ENCODE measurements at regions not wholly inside any gene's neighbourhood (a gene's known extent, or its start where the extent isn't known, plus 50 kb on each side); places are given as distances from the start of the nearest gene placed in this dataset.

GRCh38 chr12:59916988-59917387, 321.2 kb downstream of the SLC16A7 start:
- Histone ChIP-seq H3K4me3 (ENCODE audit: insufficient read depth, low read depth, low read length) (no peak overlapping the region), H3K4me1 (ENCODE audit: control insufficient read depth, insufficient read depth, low read length) (no peaks in the 10 kb centered on the region), H3K9me3 (ENCODE audit: control insufficient read depth, low read length) (no peaks in the 10 kb centered on the region), H3K36me3 (ENCODE audit: control insufficient read depth, insufficient read depth, low read length) (no peaks in the 10 kb centered on the region), H3K27me3 (ENCODE audit: control insufficient read depth, insufficient read depth, low read length, poor library complexity, severe bottlenecking) (no peaks in the 10 kb centered on the region), H3K27ac (ENCODE audit: insufficient read depth, low read depth, low read length, poor library complexity, severe bottlenecking) (no peak overlapping the region)

- Histone ChIP-seq H3K4me3 (ENCODE audit: insufficient read depth, low read depth, low read length) (no peak overlapping the region), H3K27ac (ENCODE audit: insufficient read depth, low read depth, low read length, poor library complexity, severe bottlenecking) (no peak overlapping the region), H3K9me3 (ENCODE audit: control insufficient read depth, low read length) (no peaks in the 10 kb centered on the region), H3K36me3 (ENCODE audit: control insufficient read depth, insufficient read depth, low read length) (no peaks in the 10 kb centered on the region), H3K4me1 (ENCODE audit: control insufficient read depth, insufficient read depth, low read length) (no peaks in the 10 kb centered on the region), H3K27me3 (ENCODE audit: control insufficient read depth, insufficient read depth, low read length, poor library complexity, severe bottlenecking) (no peaks in the 10 kb centered on the region)
- 67% methylated on average over 1 of the region's 1 CpG; no CpG with 5 or more reads in 1 of the 2 experiments for WGBS, 2 experiments
Observed at GRCh38 chr12:59927032-59927431, 331.2 kb downstream of the SLC16A7 start.

- WGBS, 2 experiments: 91 to 100% methylated on average over 1 of the region's 1 CpG
Observed at GRCh38 chr12:59928416-59928815, 332.6 kb downstream of the SLC16A7 start.

GRCh38 chr12:59929110-59929509, 333.3 kb downstream of the SLC16A7 start:
- H3K9me3 ChIP-seq (ENCODE audit: control insufficient read depth, low read length): no peaks in the 10 kb centered on the region

More at GRCh38 chr12:59928416-59928815, 332.6 kb downstream of the SLC16A7 start:
- Histone ChIP-seq H3K9me3 (ENCODE audit: control insufficient read depth, low read length) (no peaks in the 10 kb centered on the region), H3K27ac (ENCODE audit: insufficient read depth, low read depth, low read length, poor library complexity, severe bottlenecking) (no peak overlapping the region), H3K36me3 (ENCODE audit: control insufficient read depth, insufficient read depth, low read length) (no peaks in the 10 kb centered on the region), H3K4me3 (ENCODE audit: insufficient read depth, low read depth, low read length) (no peak overlapping the region), H3K27me3 (ENCODE audit: control insufficient read depth, insufficient read depth, low read length, poor library complexity, severe bottlenecking) (no peaks in the 10 kb centered on the region), H3K4me1 (ENCODE audit: control insufficient read depth, insufficient read depth, low read length) (no peaks in the 10 kb centered on the region)

GRCh38 chr12:59934486-59934885, 338.7 kb downstream of the SLC16A7 start:
- Histone ChIP-seq H3K36me3 (ENCODE audit: control insufficient read depth, insufficient read depth, low read length) (no peaks in the 10 kb centered on the region), H3K9me3 (ENCODE audit: control insufficient read depth, low read length) (no peaks in the 10 kb centered on the region), H3K4me1 (ENCODE audit: control insufficient read depth, insufficient read depth, low read length) (no peaks in the 10 kb centered on the region), H3K4me3 (ENCODE audit: insufficient read depth, low read depth, low read length) (no peak overlapping the region), H3K27ac (ENCODE audit: insufficient read depth, low read depth, low read length, poor library complexity, severe bottlenecking) (no peak overlapping the region), H3K27me3 (ENCODE audit: control insufficient read depth, insufficient read depth, low read length, poor library complexity, severe bottlenecking) (no peaks in the 10 kb centered on the region)
- WGBS, 2 experiments: 80 to 88% methylated on average over 1 of the region's 1 CpG

More at GRCh38 chr12:59929110-59929509, 333.3 kb downstream of the SLC16A7 start:
- Histone ChIP-seq H3K36me3 (ENCODE audit: control insufficient read depth, insufficient read depth, low read length) (no peaks in the 10 kb centered on the region), H3K27ac (ENCODE audit: insufficient read depth, low read depth, low read length, poor library complexity, severe bottlenecking) (no peak overlapping the region), H3K4me1 (ENCODE audit: control insufficient read depth, insufficient read depth, low read length) (no peaks in the 10 kb centered on the region), H3K27me3 (ENCODE audit: control insufficient read depth, insufficient read depth, low read length, poor library complexity, severe bottlenecking) (no peaks in the 10 kb centered on the region), H3K4me3 (ENCODE audit: insufficient read depth, low read depth, low read length) (no peak overlapping the region)
- WGBS, 2 experiments: 94 to 95% methylated on average over 2 of the region's 2 CpGs

- H3K27ac ChIP-seq (ENCODE audit: insufficient read depth, low read depth, low read length, poor library complexity, severe bottlenecking): no peak overlapping the region
- H3K4me3 ChIP-seq (ENCODE audit: insufficient read depth, low read depth, low read length): no peak overlapping the region
- no peaks in the 10 kb centered on the region for H3K36me3 ChIP-seq (ENCODE audit: control insufficient read depth, insufficient read depth, low read length)
- H3K27me3 ChIP-seq (ENCODE audit: control insufficient read depth, insufficient read depth, low read length, poor library complexity, severe bottlenecking): no peaks in the 10 kb centered on the region
- no peaks in the 10 kb centered on the region for H3K9me3 ChIP-seq (ENCODE audit: control insufficient read depth, low read length)
- WGBS, 2 experiments: 90 to 95% methylated on average over 2 of the region's 3 CpGs
- H3K4me1 ChIP-seq (ENCODE audit: control insufficient read depth, insufficient read depth, low read length): no peaks in the 10 kb centered on the region
Observed at GRCh38 chr12:59936534-59936933, 340.7 kb downstream of the SLC16A7 start.

- Histone ChIP-seq H3K27ac (ENCODE audit: insufficient read depth, low read depth, low read length, poor library complexity, severe bottlenecking) (no peak overlapping the region), H3K36me3 (ENCODE audit: control insufficient read depth, insufficient read depth, low read length) (no peaks in the 10 kb centered on the region), H3K27me3 (ENCODE audit: control insufficient read depth, insufficient read depth, low read length, poor library complexity, severe bottlenecking) (no peaks in the 10 kb centered on the region), H3K9me3 (ENCODE audit: control insufficient read depth, low read length) (no peaks in the 10 kb centered on the region), H3K4me3 (ENCODE audit: insufficient read depth, low read depth, low read length) (no peak overlapping the region), H3K4me1 (ENCODE audit: control insufficient read depth, insufficient read depth, low read length) (no peaks in the 10 kb centered on the region)
Observed at GRCh38 chr12:59937148-59937547, 341.3 kb downstream of the SLC16A7 start.

- Histone ChIP-seq H3K4me1 (ENCODE audit: control insufficient read depth, insufficient read depth, low read length) (no peaks in the 10 kb centered on the region), H3K27ac (ENCODE audit: insufficient read depth, low read depth, low read length, poor library complexity, severe bottlenecking) (no peak overlapping the region), H3K36me3 (ENCODE audit: control insufficient read depth, insufficient read depth, low read length) (no peaks in the 10 kb centered on the region), H3K27me3 (ENCODE audit: control insufficient read depth, insufficient read depth, low read length, poor library complexity, severe bottlenecking) (no peaks in the 10 kb centered on the region), H3K4me3 (ENCODE audit: insufficient read depth, low read depth, low read length) (no peak overlapping the region), H3K9me3 (ENCODE audit: control insufficient read depth, low read length) (no peaks in the 10 kb centered on the region)
- WGBS, 2 experiments: 77 to 88% methylated on average over 8 of the region's 8 CpGs
Observed at GRCh38 chr12:59938190-59938962, 342.5 kb downstream of the SLC16A7 start.

- WGBS, 2 experiments: 90 to 92% methylated on average over 3 to 4 of the region's 4 CpGs
- H3K4me3 ChIP-seq (ENCODE audit: insufficient read depth, low read depth, low read length): no peak overlapping the region
Observed at GRCh38 chr12:59940631-59941342, 345.0 kb downstream of the SLC16A7 start.

GRCh38 chr12:59941461-59941860, 345.6 kb downstream of the SLC16A7 start:
- no peaks in the 10 kb centered on the region for H3K9me3 ChIP-seq (ENCODE audit: control insufficient read depth, low read length)
- H3K4me1 ChIP-seq (ENCODE audit: control insufficient read depth, insufficient read depth, low read length): no peaks in the 10 kb centered on the region
- H3K36me3 ChIP-seq (ENCODE audit: control insufficient read depth, insufficient read depth, low read length): no peaks in the 10 kb centered on the region
- H3K4me3 ChIP-seq (ENCODE audit: insufficient read depth, low read depth, low read length): no peak overlapping the region
- no peak overlapping the region for H3K27ac ChIP-seq (ENCODE audit: insufficient read depth, low read depth, low read length, poor library complexity, severe bottlenecking)
- no peaks in the 10 kb centered on the region for H3K27me3 ChIP-seq (ENCODE audit: control insufficient read depth, insufficient read depth, low read length, poor library complexity, severe bottlenecking)

More at GRCh38 chr12:59940631-59941342, 345.0 kb downstream of the SLC16A7 start:
- Histone ChIP-seq H3K27ac (ENCODE audit: insufficient read depth, low read depth, low read length, poor library complexity, severe bottlenecking) (no peak overlapping the region), H3K27me3 (ENCODE audit: control insufficient read depth, insufficient read depth, low read length, poor library complexity, severe bottlenecking) (no peaks in the 10 kb centered on the region), H3K4me1 (ENCODE audit: control insufficient read depth, insufficient read depth, low read length) (no peaks in the 10 kb centered on the region), H3K9me3 (ENCODE audit: control insufficient read depth, low read length) (no peaks in the 10 kb centered on the region), H3K36me3 (ENCODE audit: control insufficient read depth, insufficient read depth, low read length) (no peaks in the 10 kb centered on the region)

Measured in ectodermal cell (in vitro differentiated cells).